Neural cell (in vitro differentiated cells): ENCODE measurements at regions not wholly inside any gene's neighbourhood (a gene's known extent, or its start where the extent isn't known, plus 50 kb on each side); places are given as distances from the start of the nearest gene placed in this dataset.

Experiments used
- CTCF ChIP-seq: fragments of 450-650 bp; IDR thresholded peaks from 2 replicates; pipeline ENCODE4 v1.5.1; 2014; ENCODE audit warnings: antibody characterized with exemption, mild to moderate bottlenecking, moderate library complexity; ENCODE audit not compliant: poor library complexity, severe bottlenecking
- EP300 ChIP-seq: fragments of 450-650 bp; conservative IDR thresholded peaks from 2 replicates; pipeline ENCODE4 v1.6.1; 2014; ENCODE audit warnings: antibody characterized with exemption, mild to moderate bottlenecking, moderate library complexity; ENCODE audit not compliant: poor library complexity, severe bottlenecking
- EZH2 ChIP-seq: fragments of 200-600, 300-800 bp; shearing (Covaris generic), sonication (generic); IDR thresholded peaks from 2 replicates; pipeline ENCODE4 v1.6.1; 2014; ENCODE audit warnings: antibody characterized with exemption, low read length, borderline replicate concordance, mild to moderate bottlenecking; ENCODE audit not compliant: insufficient read depth, poor library complexity, severe bottlenecking
- MXI1 ChIP-seq: fragments of 450-650 bp; conservative IDR thresholded peaks from 2 replicates; pipeline ENCODE4 v1.6.1; 2014; ENCODE audit warnings: antibody characterized with exemption, mild to moderate bottlenecking; ENCODE audit not compliant: poor library complexity, severe bottlenecking
- POLR2AphosphoS5 ChIP-seq: IDR thresholded peaks from 2 replicates; pipeline ENCODE4 v1.6.1; 2012
- RAD21 ChIP-seq: fragments of 450-650 bp; conservative IDR thresholded peaks from 2 replicates; pipeline ENCODE4 v1.6.1; 2014; ENCODE audit warnings: antibody characterized with exemption, mild to moderate bottlenecking, moderate library complexity
- REST ChIP-seq: IDR thresholded peaks from 2 replicates; pipeline ENCODE4 v1.6.1; 2012; ENCODE audit warnings: borderline replicate concordance
- SMC3 ChIP-seq: fragments of 450-650 bp; conservative IDR thresholded peaks from 2 replicates; pipeline ENCODE4 v1.6.1; 2014; ENCODE audit warnings: antibody characterized with exemption, mild to moderate bottlenecking, moderate library complexity; ENCODE audit not compliant: poor library complexity
- TAF1 ChIP-seq: IDR thresholded peaks from 2 replicates; pipeline ENCODE4 v1.6.1; 2012; ENCODE audit warnings: low read depth

GRCh38 chr12:84685379-84685778, 227.2 kb downstream of the SLC6A15 start:
- TF ChIP-seq CTCF, result no peak
- no peak for TF ChIP-seq POLR2AphosphoS5
- TF ChIP-seq EP300, result no peak
- TF ChIP-seq EZH2, result no peak
- no peak for TF ChIP-seq SMC3
- TF ChIP-seq RAD21, result no peak
- TF ChIP-seq TAF1, result no peak
- no peak for TF ChIP-seq REST
- TF ChIP-seq MXI1, result no peak
